ENCODE measurements at regions not wholly inside any gene's neighbourhood (a gene's known extent, or its start where the extent isn't known, plus 50 kb on each side); places are given as distances from the start of the nearest gene placed in this dataset.
A peak's percentile ranks its signal among the peaks of the same experiment; 100 is the strongest.

GRCh38 chr4:113849771-113850170 is 88.2 kb upstream of the CAMK2D start:
- ATAC-seq: no peak
- Mint-ChIP-seq H3K4me3 (no peak overlapping the region), H3K4me1 (peaks cover 6% of the 10 kb centered on the region), H3K27ac (no peak overlapping the region), H3K27me3 (peaks cover 9% of the 10 kb centered on the region), H3K9me3 (peaks cover 6% of the 10 kb centered on the region), H3K36me3 (no peaks in the 10 kb centered on the region)

- H3K4me1 Mint-ChIP-seq: peaks cover 6% of the 10 kb centered on the region
- H3K27ac Mint-ChIP-seq: no peak overlapping the region
- ATAC-seq: no peak
- no peak overlapping the region for H3K4me3 Mint-ChIP-seq
- peaks cover 3% of the 10 kb centered on the region for H3K9me3 Mint-ChIP-seq
- no peaks in the 10 kb centered on the region for H3K36me3 Mint-ChIP-seq
- peaks cover 9% of the 10 kb centered on the region for H3K27me3 Mint-ChIP-seq
Measured at GRCh38 chr4:113847710-113848109, 86.2 kb upstream of the CAMK2D start.

GRCh38 chr4:113846433-113846832 is 84.9 kb upstream of the CAMK2D start:
- peaks cover 3% of the 10 kb centered on the region for H3K9me3 Mint-ChIP-seq
- no peak for ATAC-seq
- no peaks in the 10 kb centered on the region for H3K36me3 Mint-ChIP-seq
- H3K27me3 Mint-ChIP-seq: peaks cover 9% of the 10 kb centered on the region
- H3K4me1 Mint-ChIP-seq: peaks cover 6% of the 10 kb centered on the region
- H3K27ac Mint-ChIP-seq: peak overlapping the region; percentile 57
- no peak overlapping the region for H3K4me3 Mint-ChIP-seq

GRCh38 chr4:113845138-113845537 is 83.6 kb upstream of the CAMK2D start:
- no peak for ATAC-seq
- H3K9me3 Mint-ChIP-seq: peaks cover 3% of the 10 kb centered on the region
- H3K4me3 Mint-ChIP-seq: no peak overlapping the region
- no peak overlapping the region for H3K27ac Mint-ChIP-seq
- H3K36me3 Mint-ChIP-seq: no peaks in the 10 kb centered on the region
- H3K27me3 Mint-ChIP-seq: peaks cover 9% of the 10 kb centered on the region
- H3K4me1 Mint-ChIP-seq: peaks cover 6% of the 10 kb centered on the region

GRCh38 chr4:113844369-113844768 is 82.8 kb upstream of the CAMK2D start:
- Mint-ChIP-seq H3K4me3 (no peak overlapping the region), H3K27ac (no peak overlapping the region), H3K9me3 (peaks cover 3% of the 10 kb centered on the region), H3K36me3 (no peaks in the 10 kb centered on the region), H3K27me3 (peaks cover 1% of the 10 kb centered on the region), H3K4me1 (peaks cover 6% of the 10 kb centered on the region)
- no peak for ATAC-seq

GRCh38 chr4:113840861-113841260 is 79.3 kb upstream of the CAMK2D start:
- Mint-ChIP-seq H3K27me3 (no peaks in the 10 kb centered on the region), H3K27ac (no peak overlapping the region), H3K9me3 (no peaks in the 10 kb centered on the region), H3K36me3 (no peaks in the 10 kb centered on the region), H3K4me1 (peaks cover 20% of the 10 kb centered on the region), H3K4me3 (no peak overlapping the region)
- ATAC-seq: no peak

- Mint-ChIP-seq H3K27ac (no peak overlapping the region), H3K4me3 (no peak overlapping the region), H3K27me3 (no peaks in the 10 kb centered on the region), H3K9me3 (no peaks in the 10 kb centered on the region), H3K36me3 (no peaks in the 10 kb centered on the region), H3K4me1 (peaks cover 14% of the 10 kb centered on the region)
- ATAC-seq: no peak
Measured at GRCh38 chr4:113838460-113838859, 76.9 kb upstream of the CAMK2D start.

- Mint-ChIP-seq H3K4me1 (peaks cover 14% of the 10 kb centered on the region), H3K9me3 (no peaks in the 10 kb centered on the region), H3K4me3 (no peak overlapping the region), H3K27me3 (no peaks in the 10 kb centered on the region), H3K27ac (peak overlapping the region; percentile 74), H3K36me3 (no peaks in the 10 kb centered on the region)
- peak; percentile 98 for ATAC-seq
Measured at GRCh38 chr4:113837397-113837796, 75.9 kb upstream of the CAMK2D start.

GRCh38 chr4:113835005-113835404 is 73.5 kb upstream of the CAMK2D start:
- no peak for ATAC-seq
- Mint-ChIP-seq H3K9me3 (no peaks in the 10 kb centered on the region), H3K27me3 (no peaks in the 10 kb centered on the region), H3K27ac (no peak overlapping the region), H3K4me3 (no peak overlapping the region), H3K36me3 (no peaks in the 10 kb centered on the region), H3K4me1 (peaks cover 14% of the 10 kb centered on the region)

GRCh38 chr4:113834298-113834697 is 72.8 kb upstream of the CAMK2D start:
- Mint-ChIP-seq H3K4me1 (peaks cover 14% of the 10 kb centered on the region), H3K27ac (no peak overlapping the region), H3K9me3 (no peaks in the 10 kb centered on the region), H3K27me3 (no peaks in the 10 kb centered on the region), H3K36me3 (no peaks in the 10 kb centered on the region), H3K4me3 (no peak overlapping the region)
- no peak for ATAC-seq

GRCh38 chr4:113832803-113833202 is 71.3 kb upstream of the CAMK2D start:
- no peaks in the 10 kb centered on the region for H3K36me3 Mint-ChIP-seq
- no peak overlapping the region for H3K4me3 Mint-ChIP-seq
- no peak for ATAC-seq
- peaks cover 9% of the 10 kb centered on the region for H3K4me1 Mint-ChIP-seq
- H3K9me3 Mint-ChIP-seq: no peaks in the 10 kb centered on the region
- H3K27ac Mint-ChIP-seq: no peak overlapping the region
- no peaks in the 10 kb centered on the region for H3K27me3 Mint-ChIP-seq

- no peaks in the 10 kb centered on the region for H3K27me3 Mint-ChIP-seq
- no peaks in the 10 kb centered on the region for H3K9me3 Mint-ChIP-seq
- H3K4me1 Mint-ChIP-seq: no peaks in the 10 kb centered on the region
- H3K4me3 Mint-ChIP-seq: no peak overlapping the region
- no peak for ATAC-seq
- no peaks in the 10 kb centered on the region for H3K36me3 Mint-ChIP-seq
- H3K27ac Mint-ChIP-seq: no peak overlapping the region
Measured at GRCh38 chr4:113831457-113831856, 69.9 kb upstream of the CAMK2D start.

- H3K27ac Mint-ChIP-seq: no peak overlapping the region
- no peak for ATAC-seq
- H3K36me3 Mint-ChIP-seq: no peaks in the 10 kb centered on the region
- H3K9me3 Mint-ChIP-seq: no peaks in the 10 kb centered on the region
- H3K4me3 Mint-ChIP-seq: no peak overlapping the region
- no peaks in the 10 kb centered on the region for H3K27me3 Mint-ChIP-seq
- peaks cover 23% of the 10 kb centered on the region for H3K4me1 Mint-ChIP-seq
Measured at GRCh38 chr4:113828702-113829101, 67.2 kb upstream of the CAMK2D start.

GRCh38 chr4:113827285-113827684 is 65.7 kb upstream of the CAMK2D start:
- Mint-ChIP-seq H3K36me3 (no peaks in the 10 kb centered on the region), H3K4me1 (peaks cover 34% of the 10 kb centered on the region), H3K27me3 (no peaks in the 10 kb centered on the region), H3K27ac (no peak overlapping the region), H3K9me3 (no peaks in the 10 kb centered on the region), H3K4me3 (no peak overlapping the region)
- no peak for ATAC-seq

GRCh38 chr4:113826421-113826820 is 64.9 kb upstream of the CAMK2D start:
- no peaks in the 10 kb centered on the region for H3K27me3 Mint-ChIP-seq
- H3K27ac Mint-ChIP-seq: no peak overlapping the region
- no peak for ATAC-seq
- no peak overlapping the region for H3K4me3 Mint-ChIP-seq
- no peaks in the 10 kb centered on the region for H3K36me3 Mint-ChIP-seq
- no peaks in the 10 kb centered on the region for H3K9me3 Mint-ChIP-seq
- peaks cover 34% of the 10 kb centered on the region for H3K4me1 Mint-ChIP-seq

GRCh38 chr4:113825272-113825671 is 63.7 kb upstream of the CAMK2D start:
- Mint-ChIP-seq H3K4me3 (no peak overlapping the region), H3K36me3 (no peaks in the 10 kb centered on the region), H3K9me3 (no peaks in the 10 kb centered on the region), H3K27me3 (no peaks in the 10 kb centered on the region), H3K27ac (peak overlapping the region; percentile 30), H3K4me1 (peaks cover 34% of the 10 kb centered on the region)
- ATAC-seq: peak; percentile 83

GRCh38 chr4:113824396-113824795 is 62.9 kb upstream of the CAMK2D start:
- Mint-ChIP-seq H3K27me3 (no peaks in the 10 kb centered on the region), H3K4me1 (peaks cover 34% of the 10 kb centered on the region), H3K9me3 (no peaks in the 10 kb centered on the region), H3K27ac (no peak overlapping the region), H3K4me3 (no peak overlapping the region), H3K36me3 (no peaks in the 10 kb centered on the region)
- ATAC-seq: no peak

Measured in stimulated activated memory B cell treated with anti-CD40 and anti-IgM and Interleukin-4, amounts not matched to agents 10 μg/mL and 1 μg/mL and 100 μg/mL, for 72 hours (primary cell).